GM12892 (cell line): ENCODE measurements at regions not wholly inside any gene's neighbourhood (a gene's known extent, or its start where the extent isn't known, plus 50 kb on each side); places are given as distances from the start of the nearest gene placed in this dataset.

Source experiments
- DNase-seq: peaks from one replicate; pipeline ENCODE4 v3.0.0; 2011; ENCODE audit not compliant: insufficient read length
- FAIRE-seq: peaks from 2 replicates; lab custom pipeline; 2011; peaks lifted over from hg19 to GRCh38; lab: Jason Lieb, UNC
- POLR2A ChIP-seq: IDR thresholded peaks from 2 replicates; pipeline ENCODE4 v1.6.1; 2011; ENCODE audit warnings: low read depth, low read length, control low read depth
- POLR2AphosphoS5 ChIP-seq: IDR thresholded peaks from 2 replicates; pipeline ENCODE4 v1.6.1; 2011; ENCODE audit warnings: low read depth, low read length, control low read depth
- TAF1 ChIP-seq: IDR thresholded peaks from 2 replicates; pipeline ENCODE4 v1.6.1; 2011; ENCODE audit warnings: low read depth, mild to moderate bottlenecking, control low read depth, low read length, borderline replicate concordance

DNA sequence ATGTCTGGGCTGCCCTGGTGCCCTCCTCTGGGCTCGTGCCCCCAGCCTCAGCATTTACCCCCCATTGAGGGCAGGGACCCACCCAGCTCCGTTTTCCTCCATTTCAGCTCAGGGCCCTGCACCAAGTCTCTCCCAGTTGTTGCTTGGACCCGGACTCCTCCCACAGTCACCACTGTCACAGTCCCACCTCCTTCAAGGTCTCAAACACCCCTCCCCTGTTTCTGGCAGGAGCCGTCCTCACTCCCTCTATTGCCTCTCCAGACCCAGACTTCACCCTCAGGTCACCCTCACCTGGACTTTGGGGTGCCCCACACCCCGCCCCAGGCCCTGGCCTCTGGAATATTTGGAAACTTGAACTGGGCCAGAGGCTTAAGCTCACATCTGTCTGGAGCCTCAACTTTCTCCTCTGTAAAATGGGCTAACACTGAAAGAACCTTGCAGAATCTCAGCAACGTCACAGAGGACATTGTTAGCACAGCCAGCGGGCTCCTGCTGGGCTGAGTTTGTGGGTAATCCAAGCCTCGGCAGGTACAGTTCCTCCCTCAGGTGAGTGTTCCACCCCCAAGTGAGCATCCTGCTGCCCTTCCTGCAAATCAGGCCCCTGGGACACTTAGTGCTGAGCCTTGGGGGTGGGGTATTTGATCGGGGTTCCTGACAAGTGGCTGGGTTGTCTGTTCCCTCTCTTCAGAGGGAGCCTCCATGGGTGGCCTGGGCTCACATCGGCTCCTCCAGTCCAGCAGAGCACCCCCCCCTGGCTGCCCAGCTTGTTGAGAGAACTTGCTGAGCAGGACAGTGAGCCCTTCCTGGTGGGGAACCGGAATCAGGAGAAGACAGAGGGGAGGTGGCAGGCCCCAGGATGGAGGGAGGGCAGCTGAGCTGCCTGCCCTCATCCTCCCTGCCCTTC lies 130.1 kb downstream of the C9orf50 start:
- no peak for FAIRE-seq
- TF ChIP-seq POLR2A (no peak), POLR2AphosphoS5 (no peak), TAF1 (no peak)
- no peak for DNase-seq

DNA sequence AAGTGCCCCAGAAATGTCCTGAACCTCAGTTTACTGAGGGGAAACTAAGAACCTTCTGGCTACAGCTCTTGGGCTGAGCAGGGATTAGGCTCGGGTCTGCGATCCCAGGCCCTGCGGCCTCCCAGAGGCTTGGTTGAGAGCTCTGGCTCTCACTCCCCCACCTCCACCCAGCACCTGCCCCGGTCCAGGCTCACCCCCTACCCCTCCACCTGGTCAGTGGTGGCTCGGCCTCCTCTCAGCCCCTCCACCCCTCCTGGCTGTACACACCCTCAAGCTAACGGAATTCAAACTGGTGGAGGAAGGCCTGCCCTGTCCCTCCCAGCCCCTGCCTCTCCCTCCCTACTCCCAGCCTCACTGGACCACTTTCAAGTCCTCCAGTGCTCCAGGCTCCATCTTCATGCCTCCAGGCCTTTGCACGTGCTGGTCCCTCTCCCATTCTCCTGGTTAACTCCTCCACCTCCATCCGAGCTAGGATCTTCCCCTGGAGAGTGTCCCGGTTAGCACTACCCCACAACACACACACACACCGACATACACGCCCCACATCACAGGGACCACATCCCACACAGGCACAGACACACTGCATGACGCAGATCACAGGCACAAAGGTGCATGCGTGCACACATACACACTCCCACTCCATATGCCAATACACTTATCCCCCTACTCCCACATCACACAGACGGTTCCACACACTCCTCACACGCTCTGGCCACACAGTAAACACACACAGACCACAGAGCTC lies 130.9 kb downstream of the C9orf50 start:
- FAIRE-seq (no peak), DNase-seq (no peak)
- TF ChIP-seq TAF1 (no peak), POLR2A (no peak), POLR2AphosphoS5 (no peak)

DNA sequence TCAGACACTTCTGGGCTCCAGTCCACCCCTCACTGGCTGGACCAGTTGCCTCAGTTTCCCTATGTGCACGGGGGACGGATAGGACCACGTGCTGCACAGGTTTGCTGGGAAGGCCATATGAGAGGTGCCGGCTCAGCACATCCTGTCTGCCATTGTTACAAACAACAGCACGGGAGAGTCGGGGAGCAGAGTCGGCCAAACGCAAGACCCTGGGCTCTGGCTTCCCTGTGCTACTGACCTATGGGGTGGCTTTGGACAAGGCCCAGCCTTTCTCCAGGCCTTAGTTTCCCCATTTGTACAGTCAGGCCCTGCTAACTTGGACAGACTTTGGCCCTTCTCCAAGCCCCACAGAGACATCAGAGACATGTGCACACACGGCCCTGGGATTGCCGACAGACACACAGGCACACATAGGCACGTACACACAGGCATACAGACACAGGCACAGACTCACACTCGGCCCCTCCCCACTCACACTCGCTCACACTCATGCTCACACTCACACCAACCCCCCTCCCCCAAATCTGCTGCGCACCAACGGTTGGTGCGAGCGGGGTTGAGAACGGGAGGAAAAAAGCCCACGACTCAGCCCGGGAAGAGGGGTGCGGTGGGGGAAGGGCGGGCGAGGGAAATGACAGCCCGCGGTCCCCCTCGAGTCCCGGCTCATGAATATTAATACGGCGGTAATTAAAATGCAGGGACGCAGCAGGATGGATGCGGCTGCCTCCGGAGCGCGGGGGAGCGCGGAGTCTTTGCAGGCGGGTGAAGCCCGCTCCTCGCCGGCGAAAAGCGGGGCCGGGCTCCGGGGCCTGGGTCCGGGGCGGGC lies 133.0 kb downstream of the C9orf50 start:
- DNase-seq (no peak), FAIRE-seq (no peak)
- TF ChIP-seq POLR2AphosphoS5 = no peak
- TF ChIP-seq POLR2A = no peak
- no peak for TF ChIP-seq TAF1

DNA sequence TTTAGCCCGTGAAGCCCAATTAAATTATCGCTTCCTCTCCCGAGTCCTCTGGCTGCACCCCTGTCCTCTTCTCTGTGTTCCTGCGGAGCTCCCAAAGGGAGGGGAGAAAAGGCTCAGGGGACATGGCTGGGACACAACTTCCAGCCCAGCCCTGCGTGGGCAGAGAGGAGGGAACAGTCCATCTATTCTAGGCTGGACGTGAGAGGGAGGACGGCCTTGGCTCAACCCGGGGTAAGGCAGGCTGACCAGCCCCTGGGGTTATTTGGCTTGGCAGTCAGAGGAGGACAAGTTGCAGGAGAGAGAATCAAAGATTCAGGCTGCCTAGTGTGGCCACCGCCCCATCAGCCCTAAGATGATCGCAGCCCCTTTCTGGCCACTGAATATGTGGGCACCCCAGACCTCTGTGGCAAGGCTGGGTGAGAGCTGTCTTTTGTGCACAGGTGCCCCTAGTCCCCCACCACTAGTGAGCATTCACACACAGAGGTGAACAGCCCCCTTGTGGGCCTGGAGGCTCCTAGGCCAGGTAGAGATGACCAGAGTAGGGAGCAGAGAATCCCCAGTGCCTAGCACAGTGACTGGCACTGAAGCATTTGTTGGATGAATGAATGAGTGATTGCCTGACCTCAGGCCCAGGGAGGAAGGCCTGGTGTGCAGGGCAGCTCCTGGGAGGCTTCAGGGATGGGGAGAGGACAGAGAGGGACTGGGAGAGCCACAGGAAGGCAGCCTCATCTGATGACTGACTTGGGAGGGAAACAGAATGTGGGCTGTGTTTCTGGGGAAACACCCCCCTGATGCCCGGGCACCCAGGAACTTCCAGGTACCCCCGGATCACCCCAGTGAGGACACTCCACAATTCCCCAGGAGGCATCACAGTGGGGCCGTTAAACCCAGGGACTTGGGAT lies 133.9 kb downstream of the C9orf50 start:
- FAIRE-seq = no peak
- DNase-seq = no peak

DNA sequence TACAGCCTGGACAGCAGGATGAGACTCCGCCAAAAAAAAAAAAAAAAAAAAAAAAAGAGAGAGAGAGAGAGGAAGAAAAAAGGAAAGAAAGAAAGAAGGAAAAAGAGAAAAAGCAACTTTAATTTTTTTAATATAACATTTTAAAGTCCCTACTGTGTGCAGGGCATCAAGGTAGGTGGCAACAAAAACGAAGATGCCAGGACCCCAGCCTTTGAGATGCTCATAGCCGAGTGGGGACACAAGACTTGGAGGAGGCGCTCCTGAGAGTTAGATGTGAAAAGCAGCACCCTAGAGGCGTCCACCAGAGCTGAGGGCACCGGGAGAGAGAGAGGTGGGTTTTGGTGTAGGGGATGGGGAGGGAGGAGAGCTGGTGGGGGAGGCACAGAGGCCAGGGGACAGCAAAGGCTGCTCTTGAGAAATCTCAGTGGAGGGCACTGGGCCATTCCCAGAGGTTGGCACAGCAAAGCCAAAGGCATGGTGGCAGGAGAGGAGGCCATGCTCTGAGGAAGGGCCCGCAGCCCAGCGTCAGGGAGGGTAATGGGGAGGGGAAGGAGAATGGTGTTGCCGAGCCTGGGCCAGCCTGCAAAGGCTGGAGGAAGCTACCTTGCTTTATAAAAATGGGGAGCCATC lies 135.6 kb downstream of the C9orf50 start:
- FAIRE-seq = no peak

More for the DNA sequence above, 133.9 kb downstream of the C9orf50 start:
- TF ChIP-seq POLR2AphosphoS5 (no peak), POLR2A (no peak), TAF1 (no peak)

DNA sequence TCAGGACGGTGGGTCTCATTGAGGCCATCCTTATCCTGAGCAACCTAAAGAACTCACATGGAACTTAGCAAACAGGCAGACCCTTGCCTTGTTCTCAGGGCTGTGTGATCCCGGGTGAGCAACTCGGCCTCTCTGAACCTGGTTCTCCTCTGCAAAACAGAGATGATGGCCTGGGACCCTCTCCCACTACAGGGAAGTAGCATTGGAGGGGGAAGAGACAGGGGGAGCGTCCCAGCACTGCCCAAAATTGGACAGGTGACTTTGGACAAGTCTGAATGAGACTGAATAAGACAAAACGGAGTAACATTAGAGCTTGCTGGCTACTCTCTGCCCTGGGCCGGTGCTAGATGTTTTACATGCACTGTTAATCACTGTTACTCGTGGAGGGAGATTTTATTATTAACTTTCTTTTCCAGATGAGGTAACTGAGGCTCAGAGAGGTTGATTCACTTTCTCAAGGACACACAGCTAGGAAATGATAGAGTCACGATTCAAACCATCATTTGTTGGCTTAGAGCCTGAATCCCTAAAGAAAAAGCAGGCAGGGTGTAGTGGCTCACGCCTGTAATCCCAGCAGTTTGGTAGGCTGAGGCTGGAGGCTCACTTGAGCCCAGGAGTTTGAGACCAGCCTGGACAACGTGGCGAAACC lies 136.4 kb downstream of the C9orf50 start:
- TF ChIP-seq TAF1 (no peak), POLR2AphosphoS5 (no peak), POLR2A (no peak)
- DNase-seq (no peak), FAIRE-seq (no peak)

More for the DNA sequence above, 135.6 kb downstream of the C9orf50 start:
- no peak for TF ChIP-seq TAF1
- TF ChIP-seq POLR2A = no peak
- TF ChIP-seq POLR2AphosphoS5 = no peak
- no peak for DNase-seq

GRCh38 chr9:129483415-129484351 lies 137.2 kb downstream of the C9orf50 start:
- FAIRE-seq = no peak
- TF ChIP-seq POLR2AphosphoS5 = no peak
- no peak for TF ChIP-seq POLR2A
- TF ChIP-seq TAF1 = no peak
- no peak for DNase-seq

DNA sequence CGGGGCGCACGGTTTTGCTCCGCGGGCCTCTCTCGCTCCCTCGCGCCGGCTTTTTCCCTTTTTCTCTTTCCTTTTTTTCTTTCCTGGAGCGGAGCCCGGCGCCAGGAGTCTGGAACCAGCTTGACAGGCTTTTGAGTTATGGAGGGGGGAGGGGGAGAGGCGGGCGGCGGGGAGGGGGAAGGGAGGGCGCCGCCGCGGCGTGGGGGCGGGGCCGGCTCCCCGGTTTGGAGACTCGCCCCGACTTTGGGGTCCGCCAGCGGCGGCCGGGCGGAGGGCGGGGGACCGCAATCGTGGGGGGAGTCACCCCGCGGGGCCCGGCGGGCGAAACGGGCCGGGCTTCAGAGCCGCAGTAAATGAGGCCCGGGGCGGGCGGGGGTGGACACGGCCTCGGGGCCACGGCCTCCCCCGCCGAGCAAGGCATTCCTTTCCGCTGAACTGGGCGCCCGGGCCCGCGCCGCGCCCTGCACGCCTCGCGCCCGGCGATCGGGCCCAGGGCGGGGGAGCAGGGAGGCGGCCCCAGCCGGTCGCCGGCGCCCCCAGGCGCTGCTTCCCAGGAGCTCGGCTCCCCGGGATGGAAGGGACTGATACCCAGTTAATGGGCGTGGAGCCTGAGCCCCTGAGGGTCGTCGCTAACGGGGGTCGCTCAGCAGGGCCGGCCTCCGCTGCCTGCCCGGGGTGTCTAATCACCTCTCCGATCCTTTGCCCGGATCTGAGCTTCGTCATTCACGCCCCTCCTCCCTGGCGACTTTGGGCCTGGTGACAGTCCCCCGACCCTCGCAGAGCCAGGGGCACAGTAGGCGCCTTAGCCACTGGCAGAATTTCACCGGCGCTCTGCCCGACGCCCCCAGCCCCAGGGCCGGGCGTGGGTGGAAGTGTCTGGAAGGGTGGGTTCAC lies 138.1 kb downstream of the C9orf50 start:
- no peak for TF ChIP-seq POLR2A
- no peak for TF ChIP-seq POLR2AphosphoS5
- DNase-seq (no peak), FAIRE-seq (no peak)
